H9 (cell line): ENCODE measurements at regions not wholly inside any gene's neighbourhood (a gene's known extent, or its start where the extent isn't known, plus 50 kb on each side); places are given as distances from the start of the nearest gene placed in this dataset.

ENCODE experiments used
- DNase-seq: peaks from one replicate; pipeline ENCODE4 v3.0.0-alpha.2; 2017
- H2AFZ ChIP-seq: one replicate; pipeline ENCODE4 v1.6.1; 2013; ENCODE audit warnings: mild to moderate bottlenecking, low read length, control low read depth, moderate library complexity
- H2AK5ac ChIP-seq: 2 replicates; pipeline ENCODE4 v1.6.1; 2013; ENCODE audit warnings: low read length, control low read depth, mixed read lengths; ENCODE audit not compliant: insufficient read length
- H2BK120ac ChIP-seq: one replicate; pipeline ENCODE4 v1.6.1; 2013; ENCODE audit warnings: low read depth, mild to moderate bottlenecking, low read length, control low read depth, inconsistent platforms; ENCODE audit not compliant: poor library complexity, severe bottlenecking
- H2BK12ac ChIP-seq: 2 replicates; pipeline ENCODE4 v1.6.1; 2013; ENCODE audit warnings: low read length, control low read depth, mixed read lengths, low read depth; ENCODE audit not compliant: insufficient read length
- H2BK15ac ChIP-seq: 2 replicates; pipeline ENCODE4 v1.6.1; 2013; ENCODE audit warnings: low read depth, low read length, control low read depth
- H2BK20ac ChIP-seq: one replicate; pipeline ENCODE4 v1.6.1; 2013; ENCODE audit warnings: low read depth, mild to moderate bottlenecking, low read length, control low read depth, inconsistent platforms; ENCODE audit not compliant: poor library complexity, severe bottlenecking
- H2BK5ac ChIP-seq: 2 replicates; pipeline ENCODE4 v1.6.1; 2013; ENCODE audit warnings: low read length, control low read depth, mixed read lengths; ENCODE audit not compliant: insufficient read length
- H3K14ac ChIP-seq: 2 replicates; pipeline ENCODE4 v1.6.1; 2013; ENCODE audit warnings: low read length, control low read depth; ENCODE audit not compliant: insufficient read depth
- H3K18ac ChIP-seq: 2 replicates; pipeline ENCODE4 v1.6.1; 2013; ENCODE audit warnings: low read depth, mild to moderate bottlenecking, mixed read lengths, low read length, control low read depth; ENCODE audit not compliant: insufficient read length
- H3K23ac ChIP-seq: 2 replicates; pipeline ENCODE4 v1.6.1; 2013; ENCODE audit warnings: low read length, control low read depth, mixed read lengths, low read depth; ENCODE audit not compliant: insufficient read length
- H3K23me2 ChIP-seq: 2 replicates; pipeline ENCODE4 v1.6.1; 2013; ENCODE audit warnings: low read depth, mild to moderate bottlenecking, mixed read lengths, low read length, control low read depth; ENCODE audit not compliant: insufficient read length, poor library complexity, severe bottlenecking
- H3K27ac ChIP-seq: 2 replicates; pipeline ENCODE4 v1.5.1; 2013; ENCODE audit warnings: low read length, control low read depth, mixed read lengths, low read depth; ENCODE audit not compliant: insufficient read length
- H3K27me3 ChIP-seq: 2 replicates; pipeline ENCODE4 v1.6.1; 2013; ENCODE audit warnings: low read length, control low read depth, inconsistent platforms; ENCODE audit not compliant: insufficient read depth
- H3K4ac ChIP-seq: 2 replicates; pipeline ENCODE4 v1.6.1; 2013; ENCODE audit warnings: low read depth, mild to moderate bottlenecking, control low read depth, inconsistent platforms, low read length, moderate library complexity
- H3K4me1 ChIP-seq: 2 replicates; pipeline ENCODE4 v1.6.1; 2013; ENCODE audit warnings: low read length, control low read depth, inconsistent platforms; ENCODE audit not compliant: insufficient read depth
- H3K4me2 ChIP-seq: 2 replicates; pipeline ENCODE4 v1.6.1; 2013; ENCODE audit warnings: low read length, control low read depth, mixed read lengths; ENCODE audit not compliant: insufficient read length, insufficient read depth
- H3K56ac ChIP-seq: 2 replicates; pipeline ENCODE4 v1.6.1; 2013; ENCODE audit warnings: low read depth, mild to moderate bottlenecking, mixed read lengths, low read length, control low read depth; ENCODE audit not compliant: insufficient read length
- H3K79me1 ChIP-seq: 2 replicates; pipeline ENCODE4 v1.6.1; 2013; ENCODE audit warnings: low read depth, mild to moderate bottlenecking, moderate library complexity, low read length, control low read depth, inconsistent platforms; ENCODE audit not compliant: insufficient read depth, poor library complexity, severe bottlenecking
- H3K79me2 ChIP-seq: 2 replicates; pipeline ENCODE4 v1.6.1; 2013; ENCODE audit warnings: low read length, control low read depth, inconsistent platforms; ENCODE audit not compliant: insufficient read depth
- H3K9ac ChIP-seq: 2 replicates; pipeline ENCODE4 v1.6.1; 2013; ENCODE audit warnings: low read length, control low read depth, mixed read lengths; ENCODE audit not compliant: insufficient read length; ENCODE audit errors: extremely low read depth
- H3K9me3 ChIP-seq: one replicate; pipeline ENCODE4 v1.6.1; 2013; ENCODE audit warnings: low read depth, low read length, inconsistent platforms; ENCODE audit not compliant: control insufficient read depth
- H3T11ph ChIP-seq: one replicate; pipeline ENCODE4 v1.6.1; 2013; ENCODE audit warnings: mild to moderate bottlenecking, low read length, control low read depth, inconsistent platforms
- H4K20me1 ChIP-seq: one replicate; pipeline ENCODE4 v1.6.1; 2013; ENCODE audit not compliant: control insufficient read depth, insufficient read length, insufficient read depth
- H4K5ac ChIP-seq: 2 replicates; pipeline ENCODE4 v1.6.1; 2013; ENCODE audit warnings: low read depth, mild to moderate bottlenecking, mixed read lengths, low read length, control low read depth; ENCODE audit not compliant: insufficient read length
- H4K8ac ChIP-seq: replicated peaks from 2 replicates; pipeline ENCODE4 v1.6.1; 2013; ENCODE audit warnings: low read length, control low read depth, mixed read lengths, low read depth; ENCODE audit not compliant: insufficient read length
- H4K91ac ChIP-seq: 2 replicates; pipeline ENCODE4 v1.6.1; 2013; ENCODE audit warnings: low read depth, mild to moderate bottlenecking, moderate library complexity, mixed read lengths, low read length, control low read depth; ENCODE audit not compliant: insufficient read length
- H3K27ac Mint-ChIP-seq, 3 experiments: 2 replicates in 2 of 3; 3 replicates in 1 of 3; pipeline ENCODE4 v1.8.0; 2020 to 2021; ENCODE audit warnings: mixed read lengths in 3 of 3, mild to moderate bottlenecking in 1 of 3, moderate library complexity in 1 of 3
- H3K27me3 Mint-ChIP-seq: 2 replicates; pipeline ENCODE4 v1.8.0; 2021; ENCODE audit warnings: low read depth, mild to moderate bottlenecking, moderate library complexity, mixed read lengths
- H3K36me3 Mint-ChIP-seq, 3 experiments: 2 replicates in 2 of 3; 3 replicates in 1 of 3; pipeline ENCODE4 v1.8.0; 2020 to 2021; ENCODE audit warnings: low read depth in 3 of 3, mixed read lengths in 3 of 3; ENCODE audit not compliant: insufficient read depth in 1 of 3
- H3K4me1 Mint-ChIP-seq, 2 experiments: 2 replicates each; pipeline ENCODE4 v1.8.0; 2020; ENCODE audit warnings: mixed read lengths in 2 of 2
- H3K4me3 Mint-ChIP-seq, 2 experiments: 2 replicates in 1 of 2; 3 replicates in 1 of 2; pipeline ENCODE4 v1.8.0; 2020 to 2021; ENCODE audit warnings: mild to moderate bottlenecking in 2 of 2, mixed read lengths in 2 of 2, moderate library complexity in 1 of 2
- H3K9me3 Mint-ChIP-seq, 2 experiments: 2 replicates in 1 of 2; 3 replicates in 1 of 2; pipeline ENCODE4 v1.8.0; 2020; ENCODE audit warnings: mild to moderate bottlenecking in 2 of 2, mixed read lengths in 2 of 2, moderate library complexity in 1 of 2
- CTCF ChIP-seq: fragments of 200-600 bp; sonication (generic); conservative IDR thresholded peaks from 3 replicates; pipeline ENCODE4 v1.8.0; 2021; ENCODE audit warnings: antibody characterized with exemption, mild to moderate bottlenecking
- WGBS: extraction: QIAGEN DNeasy Blood & Tissue Kit; methylation state at CpG from one replicate; pipeline ENCODE4 v1.1.7; 2013; ENCODE audit warnings: missing lambda C conversion rate, low lambda C conversion rate, mixed read lengths; ENCODE audit not compliant: insufficient read length; ENCODE audit errors: extremely low coverage; 5-methylcytosine and 5-hydroxymethylcytosine counted together

GRCh38 chr15:91366111-91366510 is 266.1 kb downstream of the SV2B start:
- peaks cover 11% of the 10 kb centered on the region in 2 experiments for H3K4me1 Mint-ChIP-seq
- Histone ChIP-seq H3K79me2 (no peaks in the 10 kb centered on the region), H4K8ac (no peak overlapping the region), H3K27ac (no peak overlapping the region), H3K23ac (no peak overlapping the region), H3K18ac (no peak overlapping the region), H2AK5ac (no peak overlapping the region), H3K4me1 (peaks cover 4% of the 10 kb centered on the region; the same call in 1 of the 2 replicates), H2AFZ (no peak overlapping the region), H3K9me3 (no peaks in the 10 kb centered on the region), H2BK5ac (no peak overlapping the region), H3K4me2 (no peak overlapping the region), H3K27me3 (no peaks in the 10 kb centered on the region), H4K5ac (no peak overlapping the region), H4K20me1 (no peaks in the 10 kb centered on the region), H3K9ac (no peak overlapping the region), H2BK15ac (no peak overlapping the region), H4K91ac (no peak overlapping the region), H2BK20ac (no peak overlapping the region), H3K79me1 (no peaks in the 10 kb centered on the region), H3K4ac (no peak overlapping the region), H2BK120ac (no peak overlapping the region), H3K23me2 (no peaks in the 10 kb centered on the region), H3K56ac (no peak overlapping the region), H3T11ph (no peak overlapping the region), H2BK12ac (no peak overlapping the region), H3K14ac (no peak overlapping the region)
- peaks cover 0 to 6% (median 3%) of the 10 kb centered on the region in 3 experiments; a peak in 5 of 7 replicates for H3K36me3 Mint-ChIP-seq
- no peak for DNase-seq
- TF ChIP-seq CTCF: no peak
- no peak overlapping the region for H3K27ac Mint-ChIP-seq
- peaks cover 2% of the 10 kb centered on the region; the same call in 1 of the 2 replicates for H3K27me3 Mint-ChIP-seq
- H3K9me3 Mint-ChIP-seq: peaks cover 20 to 24% of the 10 kb centered on the region in 2 experiments
- no CpG with 5 or more reads among the region's 6 CpGs for WGBS
- no peak overlapping the region for H3K4me3 Mint-ChIP-seq
